ENCODE measurements at regions not wholly inside any gene's neighbourhood (a gene's known extent, or its start where the extent isn't known, plus 50 kb on each side); places are given as distances from the start of the nearest gene placed in this dataset.

DNA sequence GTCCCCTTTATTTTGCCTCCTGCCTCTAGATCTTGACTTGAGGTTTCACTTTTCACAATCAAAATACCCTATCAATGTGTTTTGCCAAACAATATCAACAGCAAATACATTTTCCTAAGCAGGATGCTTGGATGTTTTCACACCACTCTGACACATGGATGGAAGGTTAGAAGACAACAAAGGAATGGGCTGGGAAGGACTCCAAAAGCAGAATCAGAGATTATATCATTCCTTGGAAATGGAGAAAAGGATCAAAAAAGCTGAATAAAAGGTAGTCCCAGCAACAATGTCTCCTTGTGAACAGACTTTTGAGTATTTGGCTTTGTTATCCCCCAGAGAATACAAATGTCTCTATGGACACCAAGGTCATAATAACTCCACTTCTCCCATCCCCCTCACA is 170.8 kb downstream of the ETAA1 start:
- no peak overlapping the region for H3K27ac Mint-ChIP-seq
- H3K9me3 Mint-ChIP-seq = no peaks in the 10 kb centered on the region
- peaks cover 3% of the 10 kb centered on the region for H3K36me3 Mint-ChIP-seq
- no peak for DNase-seq (ENCODE audit: extremely low spot score, unreplicated experiment)
- TF ChIP-seq, protein P1, sequence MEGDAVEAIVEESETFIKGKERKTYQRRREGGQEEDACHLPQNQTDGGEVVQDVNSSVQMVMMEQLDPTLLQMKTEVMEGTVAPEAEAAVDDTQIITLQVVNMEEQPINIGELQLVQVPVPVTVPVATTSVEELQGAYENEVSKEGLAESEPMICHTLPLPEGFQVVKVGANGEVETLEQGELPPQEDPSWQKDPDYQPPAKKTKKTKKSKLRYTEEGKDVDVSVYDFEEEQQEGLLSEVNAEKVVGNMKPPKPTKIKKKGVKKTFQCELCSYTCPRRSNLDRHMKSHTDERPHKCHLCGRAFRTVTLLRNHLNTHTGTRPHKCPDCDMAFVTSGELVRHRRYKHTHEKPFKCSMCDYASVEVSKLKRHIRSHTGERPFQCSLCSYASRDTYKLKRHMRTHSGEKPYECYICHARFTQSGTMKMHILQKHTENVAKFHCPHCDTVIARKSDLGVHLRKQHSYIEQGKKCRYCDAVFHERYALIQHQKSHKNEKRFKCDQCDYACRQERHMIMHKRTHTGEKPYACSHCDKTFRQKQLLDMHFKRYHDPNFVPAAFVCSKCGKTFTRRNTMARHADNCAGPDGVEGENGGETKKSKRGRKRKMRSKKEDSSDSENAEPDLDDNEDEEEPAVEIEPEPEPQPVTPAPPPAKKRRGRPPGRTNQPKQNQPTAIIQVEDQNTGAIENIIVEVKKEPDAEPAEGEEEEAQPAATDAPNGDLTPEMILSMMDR (conservative IDR thresholded peaks at IDR 0.05) = no peak
- H3K4me1 Mint-ChIP-seq (ENCODE audit: unreplicated experiment) = peaks cover 13% of the 10 kb centered on the region
- no peak overlapping the region for H3K4me3 Mint-ChIP-seq
- H3K27me3 Mint-ChIP-seq = peaks cover 25% of the 10 kb centered on the region

DNA sequence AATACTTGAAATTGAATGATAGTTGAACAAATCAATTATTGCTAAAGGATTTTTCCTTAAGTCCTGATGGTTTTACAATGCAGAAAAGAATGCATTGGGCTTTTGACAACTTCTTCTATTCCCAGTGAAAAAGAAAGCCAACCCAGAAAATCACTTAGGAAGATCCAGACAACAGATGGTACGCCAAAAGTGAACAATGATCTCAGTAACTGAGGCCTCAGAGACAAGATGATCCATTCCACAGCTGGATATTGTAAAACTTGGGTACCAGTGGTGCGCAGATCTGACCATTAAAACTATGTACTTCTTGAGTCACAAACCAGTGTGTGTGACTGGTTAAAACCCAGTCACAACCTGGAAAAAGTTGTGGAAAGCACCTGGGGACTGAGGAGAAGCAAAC is 173.5 kb downstream of the ETAA1 start:
- Mint-ChIP-seq H3K27me3 (peaks cover 27% of the 10 kb centered on the region), H3K27ac (no peak overlapping the region), H3K9me3 (peaks cover 4% of the 10 kb centered on the region), H3K4me3 (no peak overlapping the region), H3K36me3 (peaks cover 3% of the 10 kb centered on the region), H3K4me1 (ENCODE audit: unreplicated experiment) (peaks cover 21% of the 10 kb centered on the region)
- DNase-seq (ENCODE audit: extremely low spot score, unreplicated experiment) = no peak
- TF ChIP-seq, protein P1 (conservative IDR thresholded peaks at IDR 0.05) = no peak

DNA sequence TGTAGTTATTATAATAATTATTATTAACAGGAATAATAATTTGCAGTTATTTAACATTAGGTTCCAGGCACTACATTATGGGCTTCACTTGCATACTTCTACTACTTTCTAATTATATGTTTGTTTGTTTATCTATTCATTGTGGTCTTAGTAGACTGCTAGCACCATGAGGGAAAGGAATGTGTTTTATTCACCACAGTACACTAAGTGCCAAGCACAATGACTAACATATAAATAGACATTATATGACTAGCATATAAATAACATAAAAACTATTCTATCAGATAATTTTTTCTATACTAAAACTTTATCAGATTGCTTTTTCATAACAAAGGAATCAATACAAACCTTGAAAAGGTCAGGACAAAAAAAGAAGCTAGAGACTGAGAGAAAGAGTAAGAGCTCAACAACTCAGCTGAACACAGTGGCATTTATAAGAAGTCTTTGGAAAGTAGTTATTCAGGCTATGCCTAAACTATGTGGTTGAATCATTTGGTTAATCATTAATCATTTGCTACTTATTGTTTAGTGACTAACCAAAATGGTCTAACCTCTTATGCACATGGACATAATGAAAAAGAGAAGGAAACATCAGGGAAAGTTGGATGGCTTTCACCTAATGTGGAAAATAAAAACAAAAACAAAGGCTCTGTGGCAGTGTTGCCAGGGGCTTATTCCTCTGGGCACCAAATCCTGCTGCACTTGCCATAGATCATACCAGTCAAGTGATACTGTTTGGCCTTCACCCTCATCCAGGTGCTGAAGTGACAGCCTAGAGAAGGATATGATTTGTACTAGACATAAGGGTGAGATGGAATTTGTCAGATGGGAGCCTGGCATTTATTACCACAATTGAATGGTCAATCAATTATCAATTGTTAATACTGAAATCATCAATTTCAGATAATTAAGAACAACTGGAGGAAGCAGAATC is 174.9 kb downstream of the ETAA1 start:
- Mint-ChIP-seq H3K36me3 (no peaks in the 10 kb centered on the region), H3K4me3 (no peak overlapping the region)

DNA sequence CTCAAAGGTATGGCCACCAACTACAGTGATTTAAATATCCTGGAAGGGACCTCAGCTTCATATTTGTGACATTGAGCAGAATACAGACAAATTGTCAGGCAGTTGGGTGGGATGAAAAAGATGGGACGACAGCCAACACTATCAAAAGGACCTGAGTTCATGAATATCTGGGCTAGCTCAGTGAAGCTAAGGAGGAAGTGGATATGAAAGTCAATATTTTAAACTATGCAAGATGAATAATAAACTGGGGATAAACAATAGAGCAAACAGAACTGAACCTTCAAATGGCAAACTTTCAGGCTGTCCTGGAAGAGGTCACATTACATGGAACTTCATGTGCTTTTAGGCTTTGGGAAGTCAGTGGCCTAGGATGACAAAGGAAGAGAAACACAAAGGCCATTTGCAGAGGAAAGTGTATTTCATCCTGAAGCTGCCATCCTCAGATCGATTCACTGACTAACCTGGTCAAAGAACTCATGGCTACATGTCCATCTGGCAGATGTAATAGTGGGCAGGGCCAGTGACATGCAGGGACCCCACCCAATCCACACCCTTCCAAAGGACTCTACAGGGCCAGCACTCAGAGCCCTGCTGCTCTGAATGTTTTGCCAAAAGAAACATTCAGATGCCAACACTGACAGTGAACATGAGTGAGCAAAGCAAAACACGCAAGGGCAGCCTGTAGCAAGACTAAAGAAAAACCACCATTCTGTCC is 175.7 kb downstream of the ETAA1 start:
- Mint-ChIP-seq H3K4me3 (no peak overlapping the region), H3K27me3 (peaks cover 16% of the 10 kb centered on the region), H3K4me1 (ENCODE audit: unreplicated experiment) (peaks cover 14% of the 10 kb centered on the region), H3K36me3 (no peaks in the 10 kb centered on the region), H3K27ac (peak overlapping the region; percentile 33), H3K9me3 (peaks cover 10% of the 10 kb centered on the region)
- DNase-seq (ENCODE audit: extremely low spot score, unreplicated experiment) = no peak
- TF ChIP-seq, protein P1 (conservative IDR thresholded peaks at IDR 0.05) = no peak

More for the DNA sequence above, 174.9 kb downstream of the ETAA1 start:
- H3K27me3 Mint-ChIP-seq = peaks cover 21% of the 10 kb centered on the region
- H3K9me3 Mint-ChIP-seq = peaks cover 8% of the 10 kb centered on the region
- DNase-seq (ENCODE audit: extremely low spot score, unreplicated experiment) = no peak
- H3K27ac Mint-ChIP-seq = no peak overlapping the region
- peaks cover 16% of the 10 kb centered on the region for H3K4me1 Mint-ChIP-seq (ENCODE audit: unreplicated experiment)
- TF ChIP-seq, protein P1 (conservative IDR thresholded peaks at IDR 0.05) = no peak

DNA sequence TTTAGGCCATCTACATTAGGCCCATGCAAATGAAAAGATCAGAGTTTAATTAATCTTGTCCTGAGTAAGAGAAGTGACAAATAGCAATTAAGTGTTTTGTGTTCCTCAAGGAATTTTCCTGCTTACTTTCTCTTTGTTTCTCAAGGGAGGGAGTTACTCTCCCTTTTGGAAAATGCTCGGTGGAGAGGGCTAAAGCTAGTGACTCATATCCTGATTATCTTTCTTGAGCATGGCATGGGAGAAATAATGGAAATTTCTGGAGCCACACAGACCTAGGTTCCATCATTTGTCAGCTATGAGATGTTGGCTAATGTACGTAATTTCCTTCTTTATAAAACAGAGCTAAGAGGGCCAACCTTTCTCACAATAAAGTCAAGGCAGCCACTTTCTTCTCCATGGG is 177.1 kb downstream of the ETAA1 start:
- Mint-ChIP-seq H3K36me3 (no peaks in the 10 kb centered on the region), H3K27ac (peak overlapping the region; percentile 33), H3K4me1 (ENCODE audit: unreplicated experiment) (peaks cover 15% of the 10 kb centered on the region), H3K27me3 (peaks cover 11% of the 10 kb centered on the region), H3K4me3 (no peak overlapping the region), H3K9me3 (peaks cover 14% of the 10 kb centered on the region)
- DNase-seq (ENCODE audit: extremely low spot score, unreplicated experiment) = no peak
- TF ChIP-seq, protein P1 (conservative IDR thresholded peaks at IDR 0.05) = no peak

Measured in type B pancreatic cell (in vitro differentiated cells).